ENCODE measurements at regions not wholly inside any gene's neighbourhood (a gene's known extent, or its start where the extent isn't known, plus 50 kb on each side); places are given as distances from the start of the nearest gene placed in this dataset.
A peak's percentile ranks its signal among the peaks of the same experiment; 100 is the strongest.

GRCh38 chr9:124132671-124133147, 121.1 kb downstream of the LHX2 start:
- no peaks in the 10 kb centered on the region for H3K27me3 ChIP-seq
- no peaks in the 10 kb centered on the region for H3K4me1 ChIP-seq
- ATAC-seq (no peak), DNase-seq (no peak)
- H3K9me3 ChIP-seq: no peaks in the 10 kb centered on the region
- H3K27ac ChIP-seq: no peak overlapping the region
- no peaks in the 10 kb centered on the region for H3K36me3 ChIP-seq
- intact Hi-C loops (cut with DNase I): no loop called here
- no peak overlapping the region for H3K4me3 ChIP-seq
- no peak for TF ChIP-seq CTCF (IDR thresholded peaks at IDR 0.05)

GRCh38 chr9:124133727-124134126, 122.2 kb downstream of the LHX2 start:
- no peaks in the 10 kb centered on the region for H3K4me1 ChIP-seq
- no peak overlapping the region for H3K4me3 ChIP-seq
- no peak overlapping the region for H3K27ac ChIP-seq
- TF ChIP-seq CTCF (IDR thresholded peaks at IDR 0.05): peak in 1 of 2 donors; percentile 21
- intact Hi-C loops (cut with DNase I): no loop called here
- no peaks in the 10 kb centered on the region for H3K9me3 ChIP-seq
- peak; percentile 94 for ATAC-seq
- DNase-seq: peak in 2 of 4 donors; percentile 16 to 71
- H3K27me3 ChIP-seq: no peaks in the 10 kb centered on the region
- no peaks in the 10 kb centered on the region for H3K36me3 ChIP-seq

- ATAC-seq: no peak
Measured at GRCh38 chr9:124134526-124134925, 123.0 kb downstream of the LHX2 start.

GRCh38 chr9:124135813-124136365, 121.9 kb upstream of the NEK6 start:
- intact Hi-C loops (cut with DNase I): no loop called here
- H3K36me3 ChIP-seq: no peaks in the 10 kb centered on the region

More at GRCh38 chr9:124134526-124134925, 123.0 kb downstream of the LHX2 start:
- no peak overlapping the region for H3K4me3 ChIP-seq
- intact Hi-C loops (cut with DNase I): no loop called here
- no peak for DNase-seq
- no peaks in the 10 kb centered on the region for H3K27me3 ChIP-seq
- no peak for TF ChIP-seq CTCF (IDR thresholded peaks at IDR 0.05)
- H3K9me3 ChIP-seq: no peaks in the 10 kb centered on the region
- H3K27ac ChIP-seq: no peak overlapping the region
- H3K4me1 ChIP-seq: no peaks in the 10 kb centered on the region
- no peaks in the 10 kb centered on the region for H3K36me3 ChIP-seq

More at GRCh38 chr9:124135813-124136365, 121.9 kb upstream of the NEK6 start:
- Histone ChIP-seq H3K4me3 (no peak overlapping the region), H3K4me1 (no peaks in the 10 kb centered on the region), H3K9me3 (no peaks in the 10 kb centered on the region), H3K27ac (no peak overlapping the region), H3K27me3 (no peaks in the 10 kb centered on the region)
- TF ChIP-seq CTCF (IDR thresholded peaks at IDR 0.05): no peak
- ATAC-seq: no peak
- no peak for DNase-seq
